HFF-Myc (cell line): ENCODE measurements at regions not wholly inside any gene's neighbourhood (a gene's known extent, or its start where the extent isn't known, plus 50 kb on each side); places are given as distances from the start of the nearest gene placed in this dataset.
A peak's percentile ranks its signal among the peaks of the same experiment; 100 is the strongest.

Source experiments
- DNase-seq: peaks from one replicate; pipeline ENCODE4 v3.0.0-alpha.2; 2011; ENCODE audit warnings: low read depth; ENCODE audit errors: extremely low read depth
- H3K4me3 ChIP-seq: replicated peaks from 2 replicates; pipeline ENCODE4 v1.5.1; 2011; ENCODE audit warnings: low read depth, mild to moderate bottlenecking, control low read depth, low read length
- TF ChIP-seq, protein P1 (sequence below): IDR thresholded peaks from 2 replicates; pipeline ENCODE4 v1.5.1; 2012; ENCODE audit warnings: mild to moderate bottlenecking, low read depth, low read length, control low read depth; ENCODE audit errors: missing control alignments

GRCh38 chr1:198892065-198892464, 253.2 kb downstream of the PTPRC start:
- TF ChIP-seq, protein P1, sequence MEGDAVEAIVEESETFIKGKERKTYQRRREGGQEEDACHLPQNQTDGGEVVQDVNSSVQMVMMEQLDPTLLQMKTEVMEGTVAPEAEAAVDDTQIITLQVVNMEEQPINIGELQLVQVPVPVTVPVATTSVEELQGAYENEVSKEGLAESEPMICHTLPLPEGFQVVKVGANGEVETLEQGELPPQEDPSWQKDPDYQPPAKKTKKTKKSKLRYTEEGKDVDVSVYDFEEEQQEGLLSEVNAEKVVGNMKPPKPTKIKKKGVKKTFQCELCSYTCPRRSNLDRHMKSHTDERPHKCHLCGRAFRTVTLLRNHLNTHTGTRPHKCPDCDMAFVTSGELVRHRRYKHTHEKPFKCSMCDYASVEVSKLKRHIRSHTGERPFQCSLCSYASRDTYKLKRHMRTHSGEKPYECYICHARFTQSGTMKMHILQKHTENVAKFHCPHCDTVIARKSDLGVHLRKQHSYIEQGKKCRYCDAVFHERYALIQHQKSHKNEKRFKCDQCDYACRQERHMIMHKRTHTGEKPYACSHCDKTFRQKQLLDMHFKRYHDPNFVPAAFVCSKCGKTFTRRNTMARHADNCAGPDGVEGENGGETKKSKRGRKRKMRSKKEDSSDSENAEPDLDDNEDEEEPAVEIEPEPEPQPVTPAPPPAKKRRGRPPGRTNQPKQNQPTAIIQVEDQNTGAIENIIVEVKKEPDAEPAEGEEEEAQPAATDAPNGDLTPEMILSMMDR: no peak
- DNase-seq: peak; percentile 52
- no peak overlapping the region for H3K4me3 ChIP-seq

DNA sequence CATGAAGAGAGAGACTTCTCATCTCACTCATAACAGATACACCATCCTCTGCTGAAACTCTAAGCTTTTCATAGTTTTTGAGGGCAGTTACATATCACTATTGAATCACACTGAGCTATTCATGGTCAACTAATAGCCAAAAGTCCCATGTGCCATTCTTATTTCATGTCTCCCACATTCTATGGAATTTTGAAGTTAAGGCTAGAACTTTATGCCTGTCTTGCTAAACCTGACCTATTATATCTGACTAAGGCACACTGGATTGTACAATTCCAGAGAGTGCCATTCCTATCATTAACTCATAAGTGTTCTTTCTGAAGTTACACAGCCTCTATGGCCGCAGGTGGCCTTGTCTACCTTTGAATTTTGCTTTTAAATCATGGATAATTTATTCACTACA, 254.3 kb downstream of the PTPRC start:
- H3K4me3 ChIP-seq: no peak overlapping the region
- no peak for DNase-seq
- TF ChIP-seq, protein P1: no peak

GRCh38 chr1:198893763-198894444, 255.1 kb downstream of the PTPRC start:
- TF ChIP-seq, protein P1: no peak
- no peak for DNase-seq
- no peak overlapping the region for H3K4me3 ChIP-seq

GRCh38 chr1:198901266-198901665, 262.4 kb downstream of the PTPRC start:
- H3K4me3 ChIP-seq: no peak overlapping the region
- TF ChIP-seq, protein P1: no peak
- DNase-seq: no peak

DNA sequence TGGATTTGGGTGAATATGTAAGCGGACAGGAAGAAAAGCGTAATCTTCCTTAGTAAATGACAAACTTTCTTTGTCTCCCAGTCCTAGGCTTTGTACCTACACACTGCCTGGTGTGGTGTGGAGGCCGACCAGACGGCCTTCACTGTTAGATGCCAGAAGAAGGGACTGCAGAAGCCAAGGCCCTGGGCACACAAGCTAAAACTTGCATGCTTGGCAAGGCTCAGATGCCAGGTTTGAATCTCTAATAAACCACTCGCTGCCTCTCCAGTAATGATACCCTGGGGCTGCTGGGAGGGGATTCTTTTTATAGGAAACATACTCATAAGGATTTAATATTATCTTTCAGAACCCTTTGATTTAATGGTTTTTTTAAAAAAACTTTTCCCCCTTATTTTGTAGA, 263.8 kb downstream of the PTPRC start:
- TF ChIP-seq, protein P1: no peak
- no peak for DNase-seq
- no peak overlapping the region for H3K4me3 ChIP-seq

DNA sequence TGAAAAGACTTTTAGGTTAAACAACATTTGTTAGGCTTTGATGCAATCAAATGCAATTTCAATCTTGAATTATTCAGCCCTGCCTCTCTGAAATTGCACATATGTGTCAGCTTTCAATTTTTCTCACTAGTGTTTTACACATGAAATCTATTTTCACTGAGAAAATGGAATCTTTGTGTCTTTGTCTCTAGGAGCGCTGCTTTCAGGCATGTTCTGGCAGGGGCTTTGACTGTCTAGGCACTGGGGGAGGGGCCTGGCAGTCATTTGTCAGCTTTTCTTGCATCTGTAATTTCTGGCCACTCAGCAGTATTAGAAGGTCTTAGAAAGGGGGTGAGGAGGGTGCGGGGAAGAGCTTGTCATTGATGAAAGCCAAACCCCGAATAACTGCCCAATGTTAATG, 264.4 kb downstream of the PTPRC start:
- H3K4me3 ChIP-seq: no peak overlapping the region
- TF ChIP-seq, protein P1: no peak
- DNase-seq: no peak

GRCh38 chr1:198903621-198904020, 264.8 kb downstream of the PTPRC start:
- TF ChIP-seq, protein P1: no peak
- H3K4me3 ChIP-seq: no peak overlapping the region
- no peak for DNase-seq
